SK-N-SH (cell line): ENCODE measurements at regions not wholly inside any gene's neighbourhood (a gene's known extent, or its start where the extent isn't known, plus 50 kb on each side); places are given as distances from the start of the nearest gene placed in this dataset.

Source experiments
- CTCF ChIA-PET: fragments of 300-600, 350-600 bp; formaldehyde crosslinking; extraction: SDS; loops from one replicate; lab custom pipeline; 2021; lab: Yijun Ruan, JAX
- POLR2A ChIA-PET: fragments of 350-600 bp; sonication (Branson Sonifier 250); formaldehyde crosslinking; extraction: SDS; loops from one replicate; lab custom pipeline; 2020; ENCODE audit warnings: antibody characterized with exemption, inconsistent platforms; lab: Yijun Ruan, JAX
- DNase-seq: peaks from one replicate; pipeline ENCODE4 v3.0.0; 2012
- H2AFZ ChIP-seq: fragments of 200-600 bp; sonication (generic); 2 replicates; pipeline ENCODE4 v1.8.1; 2016; ENCODE audit warnings: antibody characterized with exemption, mild to moderate bottlenecking, low read depth
- H3F3A ChIP-seq: fragments of 200-600 bp; sonication (generic); replicated peaks from 2 replicates; pipeline ENCODE3; 2016; ENCODE audit warnings: antibody characterized with exemption, mild to moderate bottlenecking; ENCODE audit not compliant: insufficient read depth
- H3K27ac ChIP-seq, 2 experiments: fragments of 200-500 bp in 1 of 2; fragments of 200-600 bp in 1 of 2; sonication (Bioruptor generic) in 1 of 2; sonication (generic), shearing (Covaris generic) in 1 of 2; 2 replicates each; pipeline versions ENCODE4 v1.5.1 to v1.6.1; 2014 to 2016; ENCODE audit warnings: low read depth in 2 of 2, inconsistent platforms in 1 of 2, low read length in 1 of 2, mild to moderate bottlenecking in 1 of 2, mixed read lengths in 1 of 2
- H3K27me3 ChIP-seq: fragments of 200-600 bp; sonication (generic), shearing (Covaris generic); 2 replicates; pipeline ENCODE4 v1.6.1; 2016; ENCODE audit warnings: mixed run types; ENCODE audit not compliant: insufficient read depth
- H3K36me3 ChIP-seq, 2 experiments: fragments of 200-500 bp in 1 of 2; fragments of 200-600 bp in 1 of 2; sonication (Bioruptor generic) in 1 of 2; sonication (generic) in 1 of 2; replicated peaks in 1 of 2; 2 replicates each; pipeline versions ENCODE3 to v1.5.1; 2014 to 2016; ENCODE audit warnings: low read length in 1 of 2, mild to moderate bottlenecking in 1 of 2; ENCODE audit not compliant: insufficient read depth in 2 of 2, control insufficient read depth in 1 of 2
- H3K4me1 ChIP-seq, 2 experiments: fragments of 200-500 bp in 1 of 2; fragments of 200-600 bp in 1 of 2; sonication (Bioruptor generic) in 1 of 2; sonication (generic), shearing (Covaris generic) in 1 of 2; 2 replicates each; pipeline versions ENCODE4 v1.5.1 to v1.6.1; 2014 to 2016; ENCODE audit warnings: low read depth in 1 of 2, low read length in 1 of 2, mixed run types in 1 of 2; ENCODE audit not compliant: insufficient read depth in 2 of 2, control insufficient read depth in 1 of 2
- H3K4me2 ChIP-seq: fragments of 200-600 bp; sonication (generic), shearing (Covaris generic); 2 replicates; pipeline ENCODE4 v1.6.1; 2017; ENCODE audit warnings: mixed run types
- H3K4me3 ChIP-seq, 2 experiments: fragments of 200-500 bp in 1 of 2; fragments of 200-600 bp in 1 of 2; sonication (Bioruptor generic) in 1 of 2; sonication (generic), shearing (Covaris generic) in 1 of 2; 2 replicates each; pipeline versions ENCODE4 v1.5.1 to v1.8.1; 2014 to 2016; ENCODE audit warnings: low read depth in 2 of 2, inconsistent platforms in 1 of 2, low read length in 1 of 2, mild to moderate bottlenecking in 1 of 2, mixed read lengths in 1 of 2, moderate library complexity in 1 of 2
- H3K79me2 ChIP-seq: fragments of 200-600 bp; sonication (generic); 2 replicates; pipeline ENCODE4 v1.8.1; 2017; ENCODE audit warnings: mild to moderate bottlenecking; ENCODE audit not compliant: insufficient read depth
- H3K9ac ChIP-seq: fragments of 200-600 bp; sonication (generic); 2 replicates; pipeline ENCODE4 v1.6.1; 2017; ENCODE audit warnings: mixed run types
- H3K9me2 ChIP-seq: fragments of 200-600 bp; sonication (generic); 2 replicates; pipeline ENCODE4 v1.6.1; 2017; ENCODE audit warnings: mixed run types
- H3K9me3 ChIP-seq: fragments of 200-600 bp; sonication (generic); 2 replicates; pipeline ENCODE4 v1.6.1; 2017; ENCODE audit warnings: mixed run types, mild to moderate bottlenecking, moderate library complexity
- H4K20me1 ChIP-seq: fragments of 200-600 bp; sonication (generic); 2 replicates; pipeline ENCODE4 v1.6.1; 2017; ENCODE audit warnings: mild to moderate bottlenecking, mixed run types; ENCODE audit not compliant: insufficient read depth
- EP300 ChIP-seq, 2 experiments: IDR thresholded peaks; 2 replicates each; pipeline versions ENCODE4 v1.4.0 to v1.6.1; 2012; ENCODE audit warnings: borderline replicate concordance in 1 of 2, low read depth in 1 of 2, low read length in 1 of 2
- FOXM1 ChIP-seq: IDR thresholded peaks from 2 replicates; pipeline ENCODE4 v1.4.0; 2012; ENCODE audit warnings: low read depth, mild to moderate bottlenecking
- GABPA ChIP-seq: IDR thresholded peaks from 2 replicates; pipeline ENCODE4 v1.4.0; 2012; ENCODE audit warnings: low read depth, mild to moderate bottlenecking
- JUND ChIP-seq: IDR thresholded peaks from 2 replicates; pipeline ENCODE4 v1.4.0; 2012
- MAX ChIP-seq: IDR thresholded peaks from 2 replicates; pipeline ENCODE4 v1.4.0; 2012; ENCODE audit warnings: low read depth
- NRF1 ChIP-seq: IDR thresholded peaks from 2 replicates; pipeline ENCODE4 v1.6.1; 2012; ENCODE audit warnings: low read depth, mild to moderate bottlenecking, low read length
- POLR2AphosphoS5 ChIP-seq: IDR thresholded peaks from 2 replicates; pipeline ENCODE4 v1.6.1; 2012; ENCODE audit warnings: low read depth, low read length
- RAD21 ChIP-seq: IDR thresholded peaks from 2 replicates; pipeline ENCODE4 v1.6.1; 2012; ENCODE audit warnings: mild to moderate bottlenecking, low read length
- RCOR1 ChIP-seq: fragments of 150-350 bp; IDR thresholded peaks from 2 replicates; pipeline ENCODE4 v1.6.1; 2017; ENCODE audit warnings: antibody characterized with exemption, low read length
- RFX5 ChIP-seq: IDR thresholded peaks from 2 replicates; pipeline ENCODE4 v1.6.1; 2012; ENCODE audit warnings: mild to moderate bottlenecking, improper control_type of control experiment, low read length
- RXRA ChIP-seq: IDR thresholded peaks from 2 replicates; pipeline ENCODE4 v1.4.0; 2012; ENCODE audit warnings: low read depth, mild to moderate bottlenecking, borderline replicate concordance
- SIN3A ChIP-seq: IDR thresholded peaks from 2 replicates; pipeline ENCODE4 v1.6.1; 2012; ENCODE audit warnings: low read depth, mild to moderate bottlenecking, low read length, moderate library complexity, borderline replicate concordance
- SMC3 ChIP-seq: IDR thresholded peaks from 2 replicates; pipeline ENCODE4 v1.6.1; 2012; ENCODE audit warnings: low read depth, low read length, improper control_type of control experiment
- TCF12 ChIP-seq: IDR thresholded peaks from 2 replicates; pipeline ENCODE4 v1.4.0; 2012
- YY1 ChIP-seq: IDR thresholded peaks from 2 replicates; pipeline ENCODE4 v1.4.0; 2012; ENCODE audit warnings: low read depth, mild to moderate bottlenecking
- TF ChIP-seq, protein P1 (sequence below): fragments of 150-350 bp; IDR thresholded peaks from 2 replicates; pipeline ENCODE4 v1.6.1; 2017; ENCODE audit warnings: antibody characterized with exemption, low read length, low read depth, borderline replicate concordance
- TF ChIP-seq, protein P2 (sequence below): IDR thresholded peaks from 2 replicates; pipeline ENCODE4 v1.6.1; 2012; ENCODE audit warnings: mild to moderate bottlenecking, low read depth, low read length, moderate library complexity
- TF ChIP-seq, protein P3 (sequence below): IDR thresholded peaks from 2 replicates; pipeline ENCODE4 v1.4.0; 2012; ENCODE audit warnings: low read depth, borderline replicate concordance
- TF ChIP-seq, protein P4 (sequence below): IDR thresholded peaks from 2 replicates; pipeline ENCODE4; 2012
- TF ChIP-seq, protein P5 (sequence below): fragments of 150-350 bp; IDR thresholded peaks from 2 replicates; pipeline ENCODE4 v1.6.1; 2016; ENCODE audit warnings: mild to moderate bottlenecking, low read depth, low read length

DNA sequence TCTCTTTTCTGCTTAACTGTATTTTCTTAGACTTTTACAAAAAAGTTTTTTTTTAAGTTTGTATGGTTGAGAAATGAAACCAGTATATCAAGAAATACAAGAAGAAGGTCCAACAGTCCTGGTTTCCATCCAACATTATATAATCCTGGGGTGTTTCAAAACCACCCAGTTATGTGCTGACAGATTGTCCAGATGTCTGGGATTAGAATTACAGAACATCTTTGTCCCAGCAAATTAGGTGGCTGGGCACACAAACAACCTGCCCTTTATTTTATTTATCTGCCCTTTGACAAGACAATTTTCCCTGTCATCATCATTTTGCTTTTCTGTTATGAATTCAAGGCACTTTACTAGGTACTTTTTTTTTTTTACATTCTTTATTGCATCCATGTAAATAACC lies 622.1 kb downstream of the PLPP3 start:
- no peak for DNase-seq

More for the DNA sequence above, 622.1 kb downstream of the PLPP3 start:
- H3K9me3 ChIP-seq: no peaks in the 10 kb centered on the region
- CTCF ChIA-PET: no interaction called here
- TF ChIP-seq SMC3: no peak
- TF ChIP-seq POLR2AphosphoS5: no peak
- TF ChIP-seq NRF1: no peak
- no peak for TF ChIP-seq RXRA
- TF ChIP-seq, protein P1, sequence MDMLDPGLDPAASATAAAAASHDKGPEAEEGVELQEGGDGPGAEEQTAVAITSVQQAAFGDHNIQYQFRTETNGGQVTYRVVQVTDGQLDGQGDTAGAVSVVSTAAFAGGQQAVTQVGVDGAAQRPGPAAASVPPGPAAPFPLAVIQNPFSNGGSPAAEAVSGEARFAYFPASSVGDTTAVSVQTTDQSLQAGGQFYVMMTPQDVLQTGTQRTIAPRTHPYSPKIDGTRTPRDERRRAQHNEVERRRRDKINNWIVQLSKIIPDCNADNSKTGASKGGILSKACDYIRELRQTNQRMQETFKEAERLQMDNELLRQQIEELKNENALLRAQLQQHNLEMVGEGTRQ: no peak
- TF ChIP-seq SIN3A: no peak
- TF ChIP-seq YY1: no peak
- TF ChIP-seq RFX5: no peak
- TF ChIP-seq, protein P2, sequence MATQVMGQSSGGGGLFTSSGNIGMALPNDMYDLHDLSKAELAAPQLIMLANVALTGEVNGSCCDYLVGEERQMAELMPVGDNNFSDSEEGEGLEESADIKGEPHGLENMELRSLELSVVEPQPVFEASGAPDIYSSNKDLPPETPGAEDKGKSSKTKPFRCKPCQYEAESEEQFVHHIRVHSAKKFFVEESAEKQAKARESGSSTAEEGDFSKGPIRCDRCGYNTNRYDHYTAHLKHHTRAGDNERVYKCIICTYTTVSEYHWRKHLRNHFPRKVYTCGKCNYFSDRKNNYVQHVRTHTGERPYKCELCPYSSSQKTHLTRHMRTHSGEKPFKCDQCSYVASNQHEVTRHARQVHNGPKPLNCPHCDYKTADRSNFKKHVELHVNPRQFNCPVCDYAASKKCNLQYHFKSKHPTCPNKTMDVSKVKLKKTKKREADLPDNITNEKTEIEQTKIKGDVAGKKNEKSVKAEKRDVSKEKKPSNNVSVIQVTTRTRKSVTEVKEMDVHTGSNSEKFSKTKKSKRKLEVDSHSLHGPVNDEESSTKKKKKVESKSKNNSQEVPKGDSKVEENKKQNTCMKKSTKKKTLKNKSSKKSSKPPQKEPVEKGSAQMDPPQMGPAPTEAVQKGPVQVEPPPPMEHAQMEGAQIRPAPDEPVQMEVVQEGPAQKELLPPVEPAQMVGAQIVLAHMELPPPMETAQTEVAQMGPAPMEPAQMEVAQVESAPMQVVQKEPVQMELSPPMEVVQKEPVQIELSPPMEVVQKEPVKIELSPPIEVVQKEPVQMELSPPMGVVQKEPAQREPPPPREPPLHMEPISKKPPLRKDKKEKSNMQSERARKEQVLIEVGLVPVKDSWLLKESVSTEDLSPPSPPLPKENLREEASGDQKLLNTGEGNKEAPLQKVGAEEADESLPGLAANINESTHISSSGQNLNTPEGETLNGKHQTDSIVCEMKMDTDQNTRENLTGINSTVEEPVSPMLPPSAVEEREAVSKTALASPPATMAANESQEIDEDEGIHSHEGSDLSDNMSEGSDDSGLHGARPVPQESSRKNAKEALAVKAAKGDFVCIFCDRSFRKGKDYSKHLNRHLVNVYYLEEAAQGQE: no peak
- no peak for TF ChIP-seq TCF12
- TF ChIP-seq MAX: no peak
- TF ChIP-seq FOXM1: no peak
- TF ChIP-seq JUND: no peak
- TF ChIP-seq, protein P3, sequence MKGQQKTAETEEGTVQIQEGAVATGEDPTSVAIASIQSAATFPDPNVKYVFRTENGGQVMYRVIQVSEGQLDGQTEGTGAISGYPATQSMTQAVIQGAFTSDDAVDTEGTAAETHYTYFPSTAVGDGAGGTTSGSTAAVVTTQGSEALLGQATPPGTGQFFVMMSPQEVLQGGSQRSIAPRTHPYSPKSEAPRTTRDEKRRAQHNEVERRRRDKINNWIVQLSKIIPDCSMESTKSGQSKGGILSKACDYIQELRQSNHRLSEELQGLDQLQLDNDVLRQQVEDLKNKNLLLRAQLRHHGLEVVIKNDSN: no peak
- TF ChIP-seq, protein P4, sequence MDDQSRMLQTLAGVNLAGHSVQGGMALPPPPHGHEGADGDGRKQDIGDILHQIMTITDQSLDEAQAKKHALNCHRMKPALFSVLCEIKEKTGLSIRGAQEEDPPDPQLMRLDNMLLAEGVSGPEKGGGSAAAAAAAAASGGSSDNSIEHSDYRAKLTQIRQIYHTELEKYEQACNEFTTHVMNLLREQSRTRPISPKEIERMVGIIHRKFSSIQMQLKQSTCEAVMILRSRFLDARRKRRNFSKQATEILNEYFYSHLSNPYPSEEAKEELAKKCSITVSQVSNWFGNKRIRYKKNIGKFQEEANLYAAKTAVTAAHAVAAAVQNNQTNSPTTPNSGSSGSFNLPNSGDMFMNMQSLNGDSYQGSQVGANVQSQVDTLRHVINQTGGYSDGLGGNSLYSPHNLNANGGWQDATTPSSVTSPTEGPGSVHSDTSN: no peak
- TF ChIP-seq EP300 (IDR thresholded peaks at IDR 0.05; ENCODE audit: borderline replicate concordance in 1 of 2, low read depth in 1 of 2, low read length in 1 of 2): no peak
- no peak for TF ChIP-seq GABPA
- TF ChIP-seq RCOR1: no peak
- no peak for TF ChIP-seq RAD21
- TF ChIP-seq, protein P5, sequence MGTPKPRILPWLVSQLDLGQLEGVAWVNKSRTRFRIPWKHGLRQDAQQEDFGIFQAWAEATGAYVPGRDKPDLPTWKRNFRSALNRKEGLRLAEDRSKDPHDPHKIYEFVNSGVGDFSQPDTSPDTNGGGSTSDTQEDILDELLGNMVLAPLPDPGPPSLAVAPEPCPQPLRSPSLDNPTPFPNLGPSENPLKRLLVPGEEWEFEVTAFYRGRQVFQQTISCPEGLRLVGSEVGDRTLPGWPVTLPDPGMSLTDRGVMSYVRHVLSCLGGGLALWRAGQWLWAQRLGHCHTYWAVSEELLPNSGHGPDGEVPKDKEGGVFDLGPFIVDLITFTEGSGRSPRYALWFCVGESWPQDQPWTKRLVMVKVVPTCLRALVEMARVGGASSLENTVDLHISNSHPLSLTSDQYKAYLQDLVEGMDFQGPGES: no peak
- H3K4me2 ChIP-seq: no peak overlapping the region
- no peaks in the 10 kb centered on the region; a peak in 1 of 4 replicates for H3K4me1 ChIP-seq
- H3K9ac ChIP-seq: no peak overlapping the region
- POLR2A ChIA-PET: no interaction called here
- no peak overlapping the region for H2AFZ ChIP-seq
- no peaks in the 10 kb centered on the region for H3F3A ChIP-seq
- H3K27ac ChIP-seq: no peak overlapping the region
- no peak overlapping the region for H3K4me3 ChIP-seq
- no peaks in the 10 kb centered on the region for H3K36me3 ChIP-seq
- H4K20me1 ChIP-seq: no peaks in the 10 kb centered on the region
- no peaks in the 10 kb centered on the region for H3K79me2 ChIP-seq
- no peaks in the 10 kb centered on the region for H3K9me2 ChIP-seq
- no peaks in the 10 kb centered on the region for H3K27me3 ChIP-seq
